Stimulated activated CD8-positive, alpha-beta memory T cell treated with anti-CD3 and anti-CD28 coated beads, Interleukin-4, amount 100 ng/mL, for 1 hour (primary cell): ENCODE measurements at regions not wholly inside any gene's neighbourhood (a gene's known extent, or its start where the extent isn't known, plus 50 kb on each side); places are given as distances from the start of the nearest gene placed in this dataset.

Source experiments
- DNase-seq, 2 donors: peaks; one replicate each; pipeline ENCODE4 v3.0.0-alpha.2; 2020; ENCODE audit warnings: low read depth in 2 of 2, low spot score in 1 of 2

DNA sequence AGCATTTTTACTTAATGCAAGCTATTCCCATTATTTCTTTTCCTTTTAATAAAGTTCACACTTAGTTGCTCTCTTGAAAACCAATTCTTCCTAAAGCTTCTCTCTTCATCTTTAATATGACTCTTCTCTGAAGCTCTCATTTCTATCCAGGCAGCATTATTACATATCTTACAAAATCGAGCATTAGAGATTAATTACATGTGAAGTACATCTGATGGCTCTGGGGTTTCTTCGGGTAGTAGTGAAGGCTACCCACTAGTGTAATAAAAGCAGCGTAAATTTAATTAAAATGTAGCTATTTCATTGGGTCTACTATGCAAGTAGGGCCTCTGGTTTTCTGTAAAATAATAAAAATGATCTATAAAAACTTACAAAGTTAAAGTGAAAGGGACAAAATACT is 513.6 kb upstream of the DPH6 start:
- DNase-seq: no peak

DNA sequence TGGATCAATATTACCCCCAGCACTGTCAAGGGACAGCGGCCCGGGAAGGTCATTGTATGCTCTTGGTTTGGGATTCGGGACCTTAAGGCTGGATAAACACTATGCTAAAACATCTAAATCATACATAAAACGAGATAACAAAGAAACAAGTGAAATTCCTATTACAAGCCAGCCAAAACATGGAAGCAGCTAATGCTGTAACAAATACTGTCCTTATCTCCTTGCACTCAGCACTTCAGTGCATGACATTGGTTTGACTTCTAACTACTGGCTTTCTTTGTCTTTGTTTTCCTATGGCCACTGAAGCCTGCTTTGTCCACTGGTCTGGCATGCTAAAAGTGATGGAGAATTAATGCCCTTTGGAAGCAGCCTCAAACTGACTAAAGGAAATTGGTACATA is 516.4 kb upstream of the DPH6 start:
- DNase-seq: no peak

DNA sequence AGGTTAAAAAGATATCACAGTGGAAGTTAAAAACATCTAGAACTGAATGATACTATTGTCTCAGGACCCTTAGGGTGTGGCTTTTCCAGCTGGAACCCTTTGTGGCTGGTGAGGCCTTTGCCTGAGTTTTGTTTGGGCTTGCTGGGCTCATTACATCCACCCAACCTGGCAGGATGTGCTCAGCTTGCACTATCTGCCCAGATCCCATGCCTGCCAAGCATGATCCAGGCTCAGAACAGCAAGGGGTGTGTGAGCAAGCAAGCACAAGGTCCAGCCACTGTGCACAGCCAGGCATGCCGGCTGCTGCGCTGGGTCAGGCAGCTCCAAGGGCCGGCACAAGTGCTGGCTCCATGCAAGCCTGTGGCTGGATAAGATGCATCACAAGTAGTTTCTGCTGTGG is 512.7 kb upstream of the CDIN1 start:
- DNase-seq: no peak

DNA sequence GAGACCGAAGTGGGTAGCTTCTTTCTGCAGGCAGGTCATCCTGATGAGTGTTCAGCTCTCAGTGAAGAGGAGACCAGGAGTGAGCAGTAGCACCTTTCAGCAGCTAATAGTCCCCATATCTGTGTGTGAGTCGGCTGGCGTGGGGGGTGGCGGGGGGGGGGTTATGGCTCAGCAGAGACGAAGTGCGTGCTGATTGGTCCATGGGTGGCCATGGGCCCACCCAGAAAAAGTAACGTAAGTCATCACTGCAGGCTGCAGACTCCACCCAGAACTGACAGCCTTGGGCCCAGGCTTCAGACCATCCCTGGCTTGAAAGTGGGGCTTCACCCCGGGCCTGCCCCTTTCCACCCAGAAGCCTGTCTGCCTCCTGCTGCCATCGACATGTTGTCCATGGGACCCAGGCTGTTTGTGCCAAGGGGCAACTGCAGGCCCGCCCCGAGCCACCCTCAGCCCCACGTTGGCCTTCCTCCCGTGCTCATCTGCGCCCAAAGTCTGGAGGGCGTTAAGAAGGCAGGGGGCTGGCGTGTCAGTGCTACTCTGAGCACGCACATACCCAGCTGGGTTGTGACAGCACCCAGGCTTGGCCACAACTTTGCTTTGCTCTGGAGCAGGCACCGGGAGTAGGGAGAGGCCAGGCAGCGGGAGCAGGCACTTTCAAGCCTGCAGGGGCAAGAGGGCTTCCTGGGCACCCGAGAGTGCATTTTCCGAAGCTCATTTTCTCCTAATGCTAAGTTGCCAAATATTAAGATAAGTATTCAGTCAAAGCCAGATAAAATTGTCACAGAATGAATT is 511.7 kb upstream of the CDIN1 start:
- DNase-seq: no peak

DNA sequence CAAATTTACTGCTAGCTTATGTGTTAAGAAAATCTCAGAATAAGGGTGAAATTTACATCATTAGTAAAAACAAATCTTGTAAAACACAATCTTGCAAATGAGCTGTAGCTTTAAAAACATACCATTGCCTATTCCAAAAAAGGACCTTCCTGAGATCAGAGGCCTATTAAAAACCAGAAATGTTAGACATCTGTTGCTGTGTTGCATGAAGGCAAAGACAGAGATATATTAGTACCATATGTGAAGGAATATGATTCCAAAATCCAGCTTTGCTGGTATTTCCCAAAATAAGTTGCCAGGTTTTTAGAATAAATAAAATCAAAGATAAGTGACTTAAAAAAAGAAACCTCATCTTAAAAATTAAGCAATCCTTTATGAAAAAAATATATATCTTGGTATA is 504.1 kb upstream of the CDIN1 start:
- no peak for DNase-seq

DNA sequence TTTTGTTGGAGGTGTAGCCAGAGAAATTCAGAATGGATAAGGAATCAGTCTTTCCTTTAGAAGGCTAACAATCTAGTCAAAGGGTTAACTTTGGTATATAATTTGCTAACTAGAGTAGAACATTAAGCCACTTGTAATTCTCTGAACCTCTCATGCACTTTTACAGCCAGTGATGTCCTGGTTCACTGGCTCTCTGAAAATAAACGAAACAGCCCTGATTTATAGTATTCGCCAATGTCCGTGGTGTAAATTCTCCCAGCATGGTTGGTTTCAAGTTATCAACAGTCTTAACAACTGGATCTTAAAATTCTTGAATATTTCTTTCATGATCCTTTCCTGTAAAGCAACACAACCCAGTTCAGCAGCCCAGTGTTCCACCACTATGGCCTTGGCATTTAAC is 500.4 kb upstream of the CDIN1 start:
- no peak for DNase-seq

DNA sequence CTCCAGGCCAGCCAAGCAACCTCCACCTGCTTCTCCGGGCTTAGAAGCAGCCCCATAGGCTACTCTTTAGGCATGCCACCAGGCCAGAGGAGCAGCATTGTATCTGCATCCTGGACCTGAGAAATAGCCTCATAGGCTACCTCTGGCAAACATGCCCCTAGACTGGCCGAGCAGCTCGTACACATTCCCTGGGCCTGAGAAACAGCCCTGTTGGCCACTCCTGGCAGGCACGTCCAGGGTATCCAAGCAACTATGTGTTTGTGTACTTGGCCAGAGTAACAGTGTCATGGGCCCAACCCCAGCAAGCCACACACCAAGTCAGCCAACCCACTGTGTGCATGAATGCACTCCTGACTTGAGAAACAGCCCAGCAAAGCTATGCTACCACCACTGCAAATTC is 498.7 kb upstream of the CDIN1 start:
- no peak for DNase-seq

DNA sequence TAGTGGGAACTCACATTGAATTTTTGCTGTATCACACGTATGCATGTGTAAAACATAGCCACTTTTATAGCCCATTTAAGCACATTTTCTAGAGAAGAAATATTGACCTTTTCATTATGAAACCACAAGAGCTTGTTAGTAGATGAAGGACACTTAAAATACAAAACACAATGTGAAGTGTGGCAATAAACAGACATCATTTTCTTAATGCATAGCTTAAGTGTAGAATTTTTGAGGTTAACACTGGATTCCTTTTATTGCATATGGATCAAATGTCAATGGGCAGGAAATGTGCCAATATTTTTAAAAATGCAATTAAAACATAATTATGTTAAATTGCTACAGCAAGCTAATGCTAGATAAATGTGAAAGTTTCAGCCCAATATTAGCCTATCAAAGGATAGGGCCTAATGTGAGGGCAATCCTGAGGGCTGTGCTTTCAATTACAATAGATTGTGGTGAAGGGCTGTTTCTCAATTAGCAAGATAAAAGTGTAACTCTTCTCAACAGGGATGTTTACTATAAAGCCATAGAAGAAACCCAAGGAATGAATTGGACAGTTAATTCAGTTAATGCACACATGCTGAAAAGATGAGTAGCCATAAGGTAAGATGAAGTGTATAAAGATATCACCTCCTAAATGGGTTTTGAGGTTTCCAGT is 489.0 kb upstream of the CDIN1 start:
- DNase-seq: no peak

DNA sequence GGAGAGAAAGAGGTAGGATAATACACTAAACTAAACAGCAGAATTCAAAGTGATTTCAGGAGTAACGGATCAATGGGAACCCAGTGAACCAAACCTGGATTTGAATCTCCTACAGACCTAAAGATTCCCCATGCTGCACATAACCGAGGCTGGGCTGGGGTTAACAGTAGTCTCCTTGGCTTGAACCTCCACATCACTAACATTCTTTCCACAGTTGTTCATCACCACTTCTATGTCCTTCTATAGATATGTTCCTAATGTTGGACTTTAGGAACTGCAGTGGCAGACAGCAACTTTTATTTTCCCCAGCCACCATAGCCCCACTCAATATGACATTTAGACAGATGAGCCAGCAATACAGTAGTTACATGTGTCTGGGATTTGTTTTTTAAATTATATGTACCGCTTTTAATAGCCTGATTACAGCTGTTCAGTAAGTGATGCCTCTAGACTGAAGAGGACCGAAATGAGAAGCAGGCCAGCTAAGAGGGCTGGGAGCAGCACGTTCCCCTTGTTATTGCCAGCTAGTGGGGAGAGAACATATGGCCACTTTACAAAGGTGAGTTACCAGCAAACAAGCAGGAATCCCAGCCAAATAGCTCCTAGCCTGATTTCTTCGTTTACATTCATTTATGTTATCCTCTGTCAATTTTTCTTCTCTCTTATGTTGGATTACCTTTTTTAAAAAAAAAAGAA is 472.6 kb upstream of the CDIN1 start:
- DNase-seq: no peak

DNA sequence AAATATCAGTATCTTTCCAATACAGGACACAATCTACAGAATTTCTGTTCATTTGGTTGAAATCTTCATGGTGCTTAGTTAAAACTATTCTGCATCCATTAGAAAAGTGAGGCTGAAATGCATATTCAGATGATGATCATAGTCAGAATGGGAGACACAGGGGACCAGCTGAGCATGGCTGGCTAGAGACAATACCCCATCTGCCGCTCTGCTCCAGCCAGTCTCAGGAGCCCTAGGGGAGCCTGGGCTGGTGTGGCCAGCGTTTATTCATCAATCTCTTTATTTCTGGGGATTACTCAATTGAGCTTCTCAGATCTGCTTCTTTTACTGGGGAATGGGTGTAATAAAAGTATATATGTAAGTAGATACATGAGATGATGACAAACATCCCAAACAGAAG is 470.9 kb upstream of the CDIN1 start:
- no peak for DNase-seq

DNA sequence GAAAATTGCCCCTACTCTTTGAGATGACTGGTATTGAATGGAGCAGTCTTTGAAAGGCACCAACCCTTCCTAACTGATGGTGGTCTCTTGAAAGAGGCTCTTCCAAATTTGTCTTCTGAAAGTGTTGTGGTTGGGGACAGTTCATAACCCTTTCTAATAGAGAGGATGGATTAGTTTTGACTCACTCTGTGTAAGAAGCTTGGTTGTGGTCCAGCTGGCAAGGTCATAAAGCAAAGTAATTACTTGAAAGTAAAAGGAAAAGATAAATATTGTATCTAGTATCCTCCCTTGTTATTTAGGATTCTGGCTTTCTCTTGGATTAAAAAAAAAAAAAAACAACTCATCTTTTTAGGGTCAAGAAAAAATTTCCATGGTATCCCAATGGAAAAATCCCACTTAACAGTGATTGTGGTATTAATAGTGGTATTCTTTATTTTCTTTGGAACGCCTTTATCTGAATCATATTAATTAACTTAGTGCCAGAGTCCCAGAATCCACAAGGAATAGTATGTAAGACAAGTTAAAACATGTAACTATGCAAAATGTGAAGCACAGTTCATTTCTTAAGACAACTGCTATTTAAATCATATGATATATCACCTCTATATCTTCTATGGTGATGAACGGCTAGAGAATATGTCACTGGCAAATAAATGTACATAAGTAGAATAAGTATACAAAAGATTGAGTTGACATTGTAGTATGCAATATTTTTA is 469.3 kb upstream of the CDIN1 start:
- DNase-seq: no peak

DNA sequence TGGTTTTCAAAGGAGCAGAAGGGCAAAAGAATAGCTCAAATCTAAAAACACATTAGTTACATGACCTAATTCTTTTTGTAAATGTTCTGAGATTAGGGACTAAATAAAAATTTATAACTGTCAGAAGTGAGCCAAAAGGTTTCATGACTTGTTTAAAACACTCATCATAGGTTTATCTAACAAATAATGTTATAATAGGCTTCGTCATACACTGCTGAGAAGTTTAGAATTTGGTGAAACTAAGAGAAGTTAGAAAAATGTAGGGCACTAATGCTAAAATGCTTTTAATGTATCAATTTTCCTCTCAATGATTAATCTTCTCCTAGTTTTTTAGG is 468.8 kb upstream of the CDIN1 start:
- DNase-seq: no peak

DNA sequence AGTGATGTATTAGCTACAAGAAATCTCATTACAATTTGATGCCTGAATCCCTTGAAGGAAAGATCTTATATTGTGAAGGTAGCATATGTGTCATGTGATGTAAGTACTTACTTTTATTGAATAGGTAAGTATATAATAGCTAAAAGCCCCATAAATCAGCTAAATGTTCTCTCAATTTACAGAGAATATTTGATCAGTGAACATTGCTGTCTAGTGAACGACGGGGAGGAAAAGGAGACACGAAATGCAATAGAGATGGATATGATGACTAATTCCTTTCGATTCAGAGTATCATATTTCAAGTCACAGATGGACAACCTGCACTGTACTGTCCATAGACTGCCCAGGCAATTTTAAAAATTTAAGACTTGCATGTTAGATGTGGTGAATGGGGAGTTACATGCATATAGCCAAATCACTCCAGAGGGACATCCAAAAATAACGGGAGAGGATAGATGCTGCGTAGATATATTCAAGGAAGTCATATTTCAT is 462.1 kb upstream of the CDIN1 start:
- DNase-seq: no peak

DNA sequence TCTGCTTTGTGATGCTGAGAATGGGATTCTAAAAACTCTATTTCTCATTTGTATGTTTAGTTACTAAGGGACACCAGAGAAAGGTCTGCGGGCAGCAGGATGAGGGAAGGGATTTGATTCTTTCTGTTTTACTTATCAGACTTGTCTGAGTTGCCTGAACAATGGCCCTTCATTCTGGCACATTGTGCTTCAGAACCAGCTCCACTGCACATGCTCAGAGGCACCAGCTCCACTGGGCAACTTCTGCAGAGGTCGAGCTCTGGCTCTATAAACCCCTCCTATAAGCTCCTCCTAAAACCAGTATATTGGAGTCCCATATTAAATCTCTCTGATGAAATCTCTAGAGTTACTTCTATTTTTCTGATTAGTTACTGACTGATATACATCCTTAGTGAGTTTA is 453.2 kb upstream of the CDIN1 start:
- DNase-seq: no peak

DNA sequence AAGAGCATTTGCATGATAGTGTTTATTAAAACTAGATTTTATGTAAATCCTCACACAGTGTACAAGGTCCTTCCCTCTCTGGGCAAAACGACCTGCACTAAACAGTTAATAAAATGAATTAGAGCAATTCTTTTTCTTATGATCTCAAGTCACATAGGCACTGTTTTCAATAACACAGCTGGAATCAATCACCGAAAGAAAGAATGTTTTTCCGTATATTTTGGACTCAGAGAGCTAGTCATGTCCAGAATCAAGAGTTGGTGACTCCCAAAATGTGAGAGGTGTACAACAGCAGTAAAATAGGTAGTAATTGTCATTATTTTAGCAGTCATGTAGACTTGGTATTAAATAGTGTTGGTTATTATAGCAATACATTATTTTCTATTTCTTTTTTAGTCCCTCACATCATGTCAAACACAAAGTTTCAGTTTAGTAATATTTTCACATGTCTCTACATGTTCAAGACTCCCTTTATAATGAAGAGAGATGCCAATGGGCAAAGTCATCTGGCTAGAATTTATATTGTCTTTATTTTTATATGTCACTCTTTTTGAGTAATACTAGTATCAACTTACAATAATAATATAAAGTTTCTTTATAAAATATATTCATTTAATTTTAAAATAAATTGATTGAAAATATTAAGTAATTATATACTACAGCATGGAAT is 448.6 kb upstream of the CDIN1 start:
- no peak for DNase-seq

DNA sequence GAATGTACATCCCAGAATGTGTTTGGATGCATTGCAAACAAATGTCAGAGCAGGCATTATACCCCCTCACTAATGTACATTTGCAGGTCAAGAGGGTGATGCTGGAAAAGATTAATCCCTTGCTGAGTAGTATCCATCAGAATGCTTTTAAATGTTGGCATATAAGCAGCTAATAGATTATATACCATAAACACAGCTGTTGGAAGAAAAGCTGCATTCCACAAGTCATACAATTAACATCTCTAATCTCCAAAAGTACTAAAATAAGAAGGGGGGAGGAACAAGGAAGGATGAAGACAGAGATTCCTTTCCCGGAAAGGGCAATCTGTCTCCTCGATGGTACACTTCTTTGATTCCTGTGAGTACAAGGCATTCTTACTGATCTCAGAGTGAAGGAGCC is 445.7 kb upstream of the CDIN1 start:
- DNase-seq: no peak

DNA sequence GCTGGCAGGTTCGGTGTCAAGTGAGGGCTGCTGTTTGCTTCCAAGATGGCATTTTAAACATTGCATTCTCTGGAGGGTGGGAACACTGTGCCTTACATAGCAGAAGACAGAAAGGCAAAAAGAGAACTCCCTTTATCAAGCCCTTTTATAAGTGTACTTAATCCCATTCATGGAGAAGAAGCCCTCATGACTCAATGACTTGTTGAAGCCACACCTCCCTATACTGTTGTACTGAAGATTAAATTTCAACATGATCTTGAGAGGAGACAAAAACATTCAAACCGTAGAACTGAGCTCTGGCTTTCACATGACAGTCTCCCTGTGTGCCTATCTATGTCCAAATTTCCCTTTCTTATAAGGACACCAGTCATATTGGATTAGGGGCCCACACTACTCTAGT is 443.4 kb upstream of the CDIN1 start:
- no peak for DNase-seq

DNA sequence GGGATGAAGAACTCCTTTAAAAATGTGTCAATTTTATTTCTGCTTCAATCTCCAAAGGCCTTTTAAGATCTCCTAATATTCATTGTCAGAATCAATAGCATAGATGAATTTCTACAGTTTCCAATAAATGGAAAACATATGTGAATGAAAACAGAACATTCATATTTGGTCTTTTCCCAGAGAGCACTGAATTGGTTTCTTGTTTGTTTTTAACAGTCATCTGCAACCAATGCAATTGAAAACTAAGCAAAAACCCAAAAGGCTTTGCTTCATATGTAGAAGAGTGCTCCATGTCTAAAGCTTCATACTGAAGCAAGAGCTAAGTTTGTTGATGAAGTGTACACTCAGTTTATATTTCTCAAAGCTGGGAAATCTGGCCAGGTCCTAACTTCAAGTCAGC is 426.5 kb upstream of the CDIN1 start:
- DNase-seq: no peak

DNA sequence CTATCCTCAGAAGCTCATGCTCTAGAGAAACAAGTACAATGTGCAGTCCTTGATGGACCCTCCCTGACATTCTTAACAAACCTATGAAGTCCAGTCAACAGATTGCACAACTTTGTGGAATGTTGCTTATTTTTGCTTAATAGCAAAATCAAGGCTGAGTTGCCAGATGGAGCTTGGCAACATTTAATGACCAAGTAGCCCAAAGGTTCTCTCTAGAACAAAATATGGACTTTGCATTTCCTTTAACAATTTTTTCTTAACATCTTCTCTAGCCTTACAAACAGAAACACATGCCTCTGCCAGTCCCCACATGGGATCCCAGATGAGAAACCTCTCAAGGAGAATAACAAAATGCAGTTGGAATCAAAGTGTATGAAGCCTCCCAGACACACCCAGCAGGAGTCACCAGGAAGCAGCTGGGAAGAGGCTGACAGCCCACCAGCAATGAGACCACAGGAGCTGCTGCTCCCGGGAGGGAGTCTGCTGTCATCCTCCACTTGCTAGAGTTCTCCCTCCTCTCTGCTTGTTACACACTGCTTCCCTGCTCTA is 422.5 kb upstream of the CDIN1 start:
- no peak for DNase-seq

DNA sequence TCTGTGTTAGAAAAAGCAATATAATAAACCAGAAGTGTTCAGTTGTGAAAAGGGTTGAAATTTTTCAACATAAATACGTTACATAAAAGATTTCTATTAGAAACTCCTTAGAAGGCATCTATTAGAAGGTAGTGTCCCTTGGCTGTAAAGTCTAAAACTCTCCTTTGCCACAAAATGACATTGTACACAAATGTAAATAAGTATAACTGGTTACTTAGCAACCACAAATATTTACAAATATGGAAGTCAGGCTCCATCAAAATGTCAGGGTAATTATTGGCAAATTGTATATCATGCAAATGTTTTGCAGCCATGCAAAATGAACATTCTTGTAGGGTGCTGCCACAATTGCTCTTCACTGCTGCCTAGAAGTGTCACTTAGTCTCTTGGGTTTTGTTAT is 419.1 kb upstream of the CDIN1 start:
- no peak for DNase-seq

DNA sequence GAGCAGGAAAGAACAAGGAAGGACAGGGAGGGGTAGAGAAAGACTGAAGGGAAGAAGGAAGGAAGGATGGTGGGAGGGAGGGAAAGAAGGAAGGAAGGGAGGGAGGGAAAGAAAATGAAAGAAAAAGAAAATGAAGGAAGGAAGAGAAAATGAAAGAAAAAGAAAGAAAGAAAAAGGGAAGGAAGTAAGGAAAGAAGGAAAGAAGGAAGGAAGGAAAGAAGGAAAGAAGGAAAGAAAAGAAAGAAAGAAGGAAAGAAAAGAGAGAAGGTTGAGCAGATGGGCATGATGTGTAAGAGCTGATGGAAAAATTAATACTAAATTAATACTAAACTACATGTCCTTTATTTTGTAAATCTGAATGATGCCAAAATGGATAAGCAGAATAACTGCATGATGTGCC is 418.3 kb upstream of the CDIN1 start:
- DNase-seq: no peak
